Keratinocyte (primary cell): ENCODE measurements at regions not wholly inside any gene's neighbourhood (a gene's known extent, or its start where the extent isn't known, plus 50 kb on each side); places are given as distances from the start of the nearest gene placed in this dataset.

ENCODE experiments used
- DNase-seq: peaks from one replicate; pipeline ENCODE4 v3.0.0-alpha.2; 2011; ENCODE audit warnings: low read depth, missing footprints, low spot score
- FAIRE-seq: peaks from 2 replicates; lab custom pipeline; 2011; peaks lifted over from hg19 to GRCh38; lab: Jason Lieb, UNC
- H2AFZ ChIP-seq: 2 replicates; pipeline ENCODE4 v1.6.0; 2012; ENCODE audit warnings: low read length, control low read depth, inconsistent platforms; ENCODE audit not compliant: control insufficient read depth
- H3K27ac ChIP-seq: 2 replicates; pipeline ENCODE4 v1.5.1; 2011; ENCODE audit warnings: low read length; ENCODE audit not compliant: control insufficient read depth, insufficient read depth
- H3K27me3 ChIP-seq: 3 replicates; pipeline ENCODE4 v1.6.0; 2011; ENCODE audit warnings: low read length; ENCODE audit not compliant: control insufficient read depth, insufficient read depth; ENCODE audit errors: extremely low read depth
- H3K36me3 ChIP-seq, 2 experiments: 2 replicates in 1 of 2; 3 replicates in 1 of 2; pipeline ENCODE4 v1.5.1; 2011; ENCODE audit warnings: low read length in 2 of 2, mild to moderate bottlenecking in 1 of 2; ENCODE audit not compliant: control insufficient read depth in 2 of 2, insufficient read depth in 2 of 2; ENCODE audit errors: extremely low read depth in 1 of 2
- H3K4me1 ChIP-seq: 3 replicates; pipeline ENCODE4 v1.5.1; 2011; ENCODE audit warnings: low read length; ENCODE audit not compliant: control insufficient read depth, insufficient read depth; ENCODE audit errors: extremely low read depth
- H3K4me2 ChIP-seq: 3 replicates; pipeline ENCODE4 v1.6.0; 2011; ENCODE audit warnings: low read depth, low read length; ENCODE audit not compliant: control insufficient read depth, insufficient read depth; ENCODE audit errors: extremely low read depth
- H3K4me3 ChIP-seq, 3 experiments: fragments of 200-600 bp in 1 of 3; sonication (generic) in 1 of 3; 2 replicates in 2 of 3; 3 replicates in 1 of 3; pipeline ENCODE4 v1.5.1; 2011 to 2016; ENCODE audit warnings: low read length in 3 of 3, mild to moderate bottlenecking in 3 of 3, control low read depth in 2 of 3, inconsistent platforms in 1 of 3, low read depth in 1 of 3, mixed read lengths in 1 of 3, mixed run types in 1 of 3, moderate library complexity in 1 of 3; ENCODE audit not compliant: control insufficient read depth in 2 of 3, insufficient read depth in 2 of 3; ENCODE audit errors: extremely low read depth in 1 of 3
- H3K79me2 ChIP-seq: 2 replicates; pipeline ENCODE4 v1.6.0; 2012; ENCODE audit warnings: low read length; ENCODE audit not compliant: control insufficient read depth, insufficient read depth
- H3K9ac ChIP-seq: 3 replicates; pipeline ENCODE4 v1.6.0; 2011; ENCODE audit warnings: low read length; ENCODE audit not compliant: control insufficient read depth, insufficient read depth; ENCODE audit errors: extremely low read depth
- H3K9me1 ChIP-seq: 3 replicates; pipeline ENCODE4 v1.6.0; 2011; ENCODE audit warnings: low read length; ENCODE audit not compliant: control insufficient read depth, insufficient read depth; ENCODE audit errors: extremely low read depth
- H3K9me3 ChIP-seq: 2 replicates; pipeline ENCODE4 v1.5.1; 2012; ENCODE audit warnings: low read depth, low read length; ENCODE audit not compliant: control insufficient read depth
- H4K20me1 ChIP-seq: 3 replicates; pipeline ENCODE4 v1.6.0; 2011; ENCODE audit warnings: low read length; ENCODE audit not compliant: control insufficient read depth, insufficient read depth; ENCODE audit errors: extremely low read depth
- CTCF ChIP-seq, 3 experiments: IDR thresholded peaks in 1 of 3; conservative IDR thresholded peaks in 1 of 3; optimal IDR thresholded peaks in 1 of 3; 2 replicates in 2 of 3; 3 replicates in 1 of 3; pipeline versions ENCODE3 to v1.5.1; 2011; ENCODE audit warnings: low read length in 3 of 3, mild to moderate bottlenecking in 3 of 3, moderate library complexity in 2 of 3, control low read depth in 1 of 3, inconsistent platforms in 1 of 3; ENCODE audit not compliant: insufficient read depth in 2 of 3; ENCODE audit errors: extremely low read depth in 1 of 3
- EZH2 ChIP-seq: IDR thresholded peaks from one replicate; pipeline ENCODE4 v1.6.1; 2012; ENCODE audit warnings: inconsistent platforms, mild to moderate bottlenecking, low read length, moderate library complexity
- dilution Hi-C: fragments of 300-500 bp; cut with MboI; formaldehyde crosslinking; loops from one replicate; pipeline ENCODE4 v1.7.0; 2020; ENCODE audit warnings: low sequenced_read_pairs; ENCODE audit not compliant: extremely low pct_ligation_motif_present

DNA sequence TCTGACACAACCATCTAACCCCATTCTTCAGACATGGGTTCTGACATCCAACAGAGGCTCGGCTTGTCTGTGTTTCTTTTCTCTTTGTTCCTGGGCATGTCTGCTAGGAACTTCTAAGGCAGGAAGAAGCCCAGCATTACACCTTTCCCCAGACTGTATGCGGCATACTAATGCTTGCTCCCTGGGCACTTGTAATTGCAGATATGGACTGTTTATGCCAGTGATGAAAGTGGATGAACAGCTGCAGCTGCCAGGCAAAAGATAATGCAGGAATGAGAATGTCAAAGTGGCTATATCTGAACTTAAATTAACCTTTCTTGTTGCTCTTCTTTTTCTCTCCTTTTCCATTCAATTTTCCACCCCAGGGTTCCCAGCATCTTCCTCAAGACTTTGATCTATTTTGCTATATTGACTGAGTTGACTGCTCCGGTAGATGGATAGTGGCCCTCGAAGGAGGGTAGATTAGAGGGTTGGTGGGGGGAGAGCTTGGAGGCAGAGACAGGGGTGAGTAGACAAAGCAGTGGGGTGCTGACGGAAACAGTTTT, 344.4 kb downstream of the MAN2A1 start:
- H3K9me1 ChIP-seq = no peaks in the 10 kb centered on the region
- no peak overlapping the region for H2AFZ ChIP-seq
- no peak overlapping the region for H3K9ac ChIP-seq
- H3K4me3 ChIP-seq = no peak overlapping the region
- no peak overlapping the region for H3K27ac ChIP-seq
- H3K79me2 ChIP-seq = no peaks in the 10 kb centered on the region
- dilution Hi-C loops = no loop called here
- H3K9me3 ChIP-seq = no peaks in the 10 kb centered on the region
- no peak for TF ChIP-seq CTCF (optimal IDR thresholded peaks at IDR 0.05 in 1 of 3, IDR thresholded peaks at IDR 0.05 in 1 of 3, conservative IDR thresholded peaks at IDR 0.05 in 1 of 3; ENCODE audit: extremely low read depth in 1 of 3, insufficient read depth in 2 of 3, low read length in 3 of 3)
- no peak for TF ChIP-seq EZH2
- no peak for DNase-seq
- no peak for FAIRE-seq
- no peaks in the 10 kb centered on the region for H3K27me3 ChIP-seq
- no peak overlapping the region for H3K4me2 ChIP-seq
- no peaks in the 10 kb centered on the region for H3K36me3 ChIP-seq
- H4K20me1 ChIP-seq = no peaks in the 10 kb centered on the region
- H3K4me1 ChIP-seq = no peaks in the 10 kb centered on the region

- Histone ChIP-seq H4K20me1 (no peaks in the 10 kb centered on the region), H3K9ac (no peak overlapping the region), H3K9me3 (no peaks in the 10 kb centered on the region), H3K27ac (no peak overlapping the region), H3K4me2 (no peak overlapping the region), H3K4me3 (no peak overlapping the region), H3K27me3 (no peaks in the 10 kb centered on the region), H3K9me1 (no peaks in the 10 kb centered on the region), H2AFZ (no peak overlapping the region), H3K36me3 (no peaks in the 10 kb centered on the region), H3K79me2 (no peaks in the 10 kb centered on the region), H3K4me1 (no peaks in the 10 kb centered on the region)
- TF ChIP-seq CTCF (optimal IDR thresholded peaks at IDR 0.05 in 1 of 3, IDR thresholded peaks at IDR 0.05 in 1 of 3, conservative IDR thresholded peaks at IDR 0.05 in 1 of 3; ENCODE audit: extremely low read depth in 1 of 3, insufficient read depth in 2 of 3, low read length in 3 of 3) (no peak), EZH2 (no peak)
- dilution Hi-C loops = no loop called here
- DNase-seq (no peak), FAIRE-seq (no peak)
Measured at GRCh38 chr5:110038297-110038997, 348.7 kb downstream of the MAN2A1 start.
